NT2/D1 (cell line): ENCODE measurements at regions not wholly inside any gene's neighbourhood (a gene's known extent, or its start where the extent isn't known, plus 50 kb on each side); places are given as distances from the start of the nearest gene placed in this dataset.

Experiments
- DNase-seq: peaks from one replicate; pipeline ENCODE4 v3.0.0-alpha.2; 2011; ENCODE audit warnings: low read depth, low spot score
- H3K27me3 ChIP-seq: 2 replicates; pipeline ENCODE4 v1.6.0; 2011; ENCODE audit warnings: mild to moderate bottlenecking; ENCODE audit not compliant: insufficient read length, insufficient read depth
- H3K36me3 ChIP-seq: 2 replicates; pipeline ENCODE4 v1.6.1; 2011; ENCODE audit warnings: mild to moderate bottlenecking, low read length, mixed read lengths; ENCODE audit not compliant: insufficient read depth, insufficient read length
- H3K4me1 ChIP-seq: 2 replicates; pipeline ENCODE4 v1.5.1; 2011; ENCODE audit not compliant: insufficient read depth, insufficient read length
- H3K4me3 ChIP-seq: 2 replicates; pipeline ENCODE4 v1.5.1; 2011; ENCODE audit warnings: low read depth; ENCODE audit not compliant: insufficient read length
- H3K9ac ChIP-seq: 2 replicates; pipeline ENCODE4 v1.6.0; 2011; ENCODE audit warnings: low read depth; ENCODE audit not compliant: insufficient read length
- H3K9me3 ChIP-seq: 2 replicates; pipeline ENCODE4 v1.5.1; 2011; ENCODE audit warnings: mild to moderate bottlenecking, low read length; ENCODE audit not compliant: insufficient read depth
- SUZ12 ChIP-seq: IDR thresholded peaks from 2 replicates; pipeline ENCODE4 v1.6.1; 2011; ENCODE audit not compliant: insufficient read length, insufficient read depth; ENCODE audit errors: extremely low read depth
- YY1 ChIP-seq: IDR thresholded peaks from 2 replicates; pipeline ENCODE4 v1.6.1; 2011; ENCODE audit not compliant: insufficient read length, insufficient read depth
- ZNF274 ChIP-seq: IDR thresholded peaks from 2 replicates; pipeline ENCODE4 v1.6.1; 2011; ENCODE audit warnings: mild to moderate bottlenecking, low read depth, low read length

GRCh38 chr14:37842106-37842505 is 246.7 kb downstream of the TTC6 start:
- Histone ChIP-seq H3K9me3 (no peaks in the 10 kb centered on the region), H3K4me1 (no peaks in the 10 kb centered on the region), H3K4me3 (no peak overlapping the region), H3K27me3 (no peaks in the 10 kb centered on the region), H3K36me3 (no peaks in the 10 kb centered on the region), H3K9ac (no peak overlapping the region)
- DNase-seq, result no peak
- no peak for TF ChIP-seq YY1
- no peak for TF ChIP-seq SUZ12
- TF ChIP-seq ZNF274, result no peak

GRCh38 chr14:37843954-37844607 is 248.7 kb downstream of the TTC6 start:
- Histone ChIP-seq H3K9me3 (no peaks in the 10 kb centered on the region), H3K9ac (no peak overlapping the region), H3K4me3 (no peak overlapping the region), H3K27me3 (no peaks in the 10 kb centered on the region), H3K4me1 (no peaks in the 10 kb centered on the region), H3K36me3 (no peaks in the 10 kb centered on the region)
- TF ChIP-seq ZNF274, result no peak
- no peak for TF ChIP-seq YY1
- TF ChIP-seq SUZ12, result no peak
- DNase-seq, result no peak

GRCh38 chr14:37844614-37845013 is 249.2 kb downstream of the TTC6 start:
- Histone ChIP-seq H3K36me3 (no peaks in the 10 kb centered on the region), H3K9ac (no peak overlapping the region), H3K9me3 (no peaks in the 10 kb centered on the region), H3K4me1 (no peaks in the 10 kb centered on the region), H3K27me3 (no peaks in the 10 kb centered on the region), H3K4me3 (no peak overlapping the region)
- TF ChIP-seq ZNF274 (no peak), YY1 (no peak), SUZ12 (no peak)
- no peak for DNase-seq

GRCh38 chr14:37848985-37849621 is 253.7 kb downstream of the TTC6 start:
- no peaks in the 10 kb centered on the region for H3K36me3 ChIP-seq
- no peaks in the 10 kb centered on the region for H3K4me1 ChIP-seq
- no peaks in the 10 kb centered on the region for H3K27me3 ChIP-seq
- H3K9me3 ChIP-seq, result no peaks in the 10 kb centered on the region
- no peak for TF ChIP-seq YY1
- TF ChIP-seq ZNF274, result no peak
- no peak for TF ChIP-seq SUZ12
- H3K9ac ChIP-seq, result no peak overlapping the region
- no peak overlapping the region for H3K4me3 ChIP-seq
- no peak for DNase-seq

GRCh38 chr14:37851054-37851453 is 255.6 kb downstream of the TTC6 start:
- Histone ChIP-seq H3K27me3 (no peaks in the 10 kb centered on the region), H3K4me1 (no peaks in the 10 kb centered on the region), H3K36me3 (no peaks in the 10 kb centered on the region), H3K9ac (no peak overlapping the region), H3K4me3 (no peak overlapping the region), H3K9me3 (no peaks in the 10 kb centered on the region)
- TF ChIP-seq SUZ12, result no peak
- no peak for TF ChIP-seq ZNF274
- no peak for TF ChIP-seq YY1
- DNase-seq, result no peak

- no peak for DNase-seq
- H3K4me3 ChIP-seq, result no peak overlapping the region
- TF ChIP-seq ZNF274 (no peak), YY1 (no peak), SUZ12 (no peak)
- H3K36me3 ChIP-seq, result no peaks in the 10 kb centered on the region
- H3K27me3 ChIP-seq, result no peaks in the 10 kb centered on the region
- H3K4me1 ChIP-seq, result no peaks in the 10 kb centered on the region
- H3K9me3 ChIP-seq, result no peaks in the 10 kb centered on the region
- no peak overlapping the region for H3K9ac ChIP-seq
Observed at GRCh38 chr14:37855871-37856270, 260.4 kb downstream of the TTC6 start.

- Histone ChIP-seq H3K27me3 (no peaks in the 10 kb centered on the region), H3K4me1 (no peaks in the 10 kb centered on the region), H3K4me3 (no peak overlapping the region), H3K9ac (no peak overlapping the region), H3K9me3 (no peaks in the 10 kb centered on the region), H3K36me3 (no peaks in the 10 kb centered on the region)
- TF ChIP-seq YY1 (no peak), ZNF274 (no peak), SUZ12 (no peak)
- DNase-seq, result no peak
Observed at GRCh38 chr14:37857774-37858266, 262.4 kb downstream of the TTC6 start.
